ENCODE measurements at regions not wholly inside any gene's neighbourhood (a gene's known extent, or its start where the extent isn't known, plus 50 kb on each side); places are given as distances from the start of the nearest gene placed in this dataset.

DNA sequence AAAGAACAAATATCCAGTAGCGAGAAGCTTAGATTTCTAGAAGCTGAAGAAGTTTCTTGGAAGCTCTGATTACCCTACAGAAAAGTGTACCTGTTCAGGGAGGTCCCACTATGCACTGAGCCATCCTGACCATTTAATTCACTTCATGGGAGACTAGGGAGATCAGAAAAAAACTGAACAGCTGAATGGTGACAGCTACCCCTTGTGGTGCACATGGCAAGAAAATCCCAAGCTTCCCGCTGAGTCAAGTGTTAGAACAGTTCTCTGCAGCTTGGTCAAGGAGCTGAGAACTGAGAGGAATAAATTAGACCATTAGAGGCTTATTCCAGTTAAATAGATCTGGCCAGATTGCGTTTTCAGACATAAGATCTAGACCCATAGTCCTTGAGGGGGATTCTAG, 197.2 kb upstream of the VEPH1 start:
- no peak for ATAC-seq

- no peak for ATAC-seq
Measured at GRCh38 chr3:157695586-157695985, 192.4 kb upstream of the VEPH1 start.

DNA sequence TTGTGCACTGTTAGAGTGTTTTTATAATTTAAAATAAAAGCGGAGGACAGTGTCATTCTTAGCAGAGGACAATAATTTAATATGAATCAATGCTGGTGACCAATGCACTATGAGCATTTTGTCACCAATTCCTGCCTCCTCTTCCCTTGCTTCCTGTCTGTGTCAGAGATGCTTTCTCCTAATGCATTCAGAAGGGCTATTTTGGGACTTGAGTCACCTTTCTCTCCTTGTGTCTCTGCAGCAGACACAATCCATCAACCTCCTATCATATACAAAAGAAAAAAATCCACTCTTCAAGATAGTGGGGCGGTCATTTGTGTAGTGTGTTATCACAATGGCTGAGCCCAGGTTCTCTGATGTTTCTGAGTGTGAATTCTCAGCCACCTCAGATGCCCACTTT, 191.9 kb upstream of the VEPH1 start:
- no peak for ATAC-seq

DNA sequence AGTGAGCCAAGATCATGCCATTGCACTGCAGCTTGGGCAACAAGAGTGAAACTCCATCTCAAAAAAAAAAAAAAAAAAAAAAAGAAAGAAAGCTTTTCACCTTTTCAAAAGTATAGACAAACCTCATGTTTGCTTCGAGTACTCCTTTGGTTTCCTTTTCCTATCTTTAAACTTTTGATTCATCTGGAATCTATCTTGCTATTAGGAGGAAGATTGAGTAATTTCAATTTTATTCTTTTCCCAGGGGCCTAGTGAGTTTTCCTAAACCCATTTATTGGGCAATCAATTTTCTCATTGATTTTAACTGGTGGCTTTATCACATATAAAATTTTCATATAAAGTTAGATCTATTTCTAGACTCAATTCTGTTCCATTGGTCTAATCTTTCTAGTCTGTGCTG, 190.5 kb upstream of the VEPH1 start:
- no peak for ATAC-seq

DNA sequence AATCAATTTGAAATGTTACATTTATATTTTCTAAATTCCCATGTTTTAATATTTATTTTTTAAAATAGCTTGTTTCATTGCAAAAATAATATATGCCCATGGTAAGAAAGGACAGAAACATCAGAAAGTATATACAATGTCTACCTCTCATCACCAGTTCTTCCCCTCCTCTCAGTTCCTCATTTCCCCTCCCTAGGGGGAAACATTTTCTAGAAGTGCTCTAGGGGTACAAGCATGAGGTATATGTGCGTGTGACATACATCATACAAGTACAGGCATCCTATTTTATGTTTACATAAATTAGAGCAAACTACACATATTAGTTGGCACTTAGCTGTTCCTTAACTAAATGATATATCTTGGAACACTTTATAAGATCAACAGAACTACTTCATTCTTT, 189.3 kb upstream of the VEPH1 start:
- no peak for ATAC-seq

DNA sequence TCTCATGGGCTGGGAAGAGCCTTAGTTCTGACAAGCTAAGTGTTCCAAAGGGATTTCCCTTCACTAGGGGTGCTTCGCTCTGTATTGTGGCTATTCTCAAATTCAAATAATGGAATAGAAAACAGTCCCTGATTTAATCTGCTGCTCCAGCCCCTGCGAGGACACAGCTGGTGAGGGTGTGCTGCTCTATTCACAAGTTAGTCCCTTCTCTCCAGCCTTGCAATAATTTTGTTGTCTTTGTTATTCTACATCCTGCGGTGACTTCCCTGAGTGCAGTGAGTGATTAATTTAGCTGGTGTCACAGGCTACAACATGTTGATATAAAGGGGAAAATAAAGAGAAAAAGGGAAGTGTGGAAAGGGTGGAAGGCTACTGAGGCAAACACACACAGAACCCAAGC, 180.5 kb upstream of the VEPH1 start:
- ATAC-seq = no peak

GRCh38 chr3:157672061-157672460, 168.8 kb upstream of the VEPH1 start:
- ATAC-seq = no peak

DNA sequence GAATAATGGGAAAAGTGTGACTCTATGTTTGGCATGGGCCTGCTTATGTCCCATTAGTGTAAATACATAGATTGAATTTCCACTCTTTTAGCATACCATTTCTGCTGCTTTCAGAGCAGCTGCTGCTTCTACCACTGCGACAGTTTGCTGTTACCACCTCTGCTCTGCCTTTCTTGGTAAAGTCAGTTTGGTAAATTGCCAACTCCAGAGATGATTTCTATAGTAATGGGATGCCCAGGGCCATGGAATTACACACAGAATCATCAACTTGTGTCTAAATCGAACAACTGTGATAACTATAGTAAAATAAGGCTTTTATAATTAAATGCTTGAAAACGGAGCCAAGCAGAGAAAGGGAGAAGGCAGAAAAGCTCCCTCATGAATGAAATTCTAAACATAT, 168.4 kb upstream of the VEPH1 start:
- no peak for ATAC-seq

DNA sequence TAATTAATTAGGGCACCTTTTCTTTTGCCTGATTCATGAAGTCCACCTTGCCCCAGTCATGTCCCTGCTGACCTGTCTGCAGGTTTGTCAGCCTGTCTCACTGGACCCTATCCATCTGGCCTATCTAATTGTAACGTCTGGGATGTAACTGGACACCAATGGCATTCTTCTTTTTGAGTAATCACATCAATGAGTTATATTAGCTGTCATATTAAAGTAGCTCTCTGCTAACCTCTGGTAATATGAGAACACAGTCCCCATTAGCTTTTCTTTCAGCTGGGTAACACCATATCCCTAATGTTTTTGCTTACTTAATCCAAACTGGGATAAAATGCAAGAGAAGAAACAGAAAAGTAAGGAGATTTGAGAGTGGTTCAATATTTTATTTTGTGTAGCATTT, 166.2 kb upstream of the VEPH1 start:
- ATAC-seq = no peak

DNA sequence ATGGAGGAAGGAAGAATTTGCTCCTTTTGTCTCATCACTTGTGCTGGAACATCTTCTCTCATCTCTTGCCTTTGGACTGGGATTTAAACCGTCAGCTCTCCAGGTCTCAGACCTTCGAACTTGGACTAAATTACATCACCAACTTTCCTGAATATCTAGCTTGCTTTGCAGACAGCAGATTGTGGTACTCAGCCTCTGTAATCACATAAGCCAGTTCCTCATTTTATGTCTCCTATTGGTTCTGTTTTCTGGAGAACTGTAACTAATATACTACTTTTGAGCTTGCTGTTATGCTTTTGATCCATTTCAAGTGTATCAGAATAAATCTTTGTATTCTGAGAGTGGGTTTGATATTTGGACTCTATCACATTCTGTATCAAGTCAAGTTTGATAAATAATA, 164.3 kb upstream of the VEPH1 start:
- no peak for ATAC-seq

DNA sequence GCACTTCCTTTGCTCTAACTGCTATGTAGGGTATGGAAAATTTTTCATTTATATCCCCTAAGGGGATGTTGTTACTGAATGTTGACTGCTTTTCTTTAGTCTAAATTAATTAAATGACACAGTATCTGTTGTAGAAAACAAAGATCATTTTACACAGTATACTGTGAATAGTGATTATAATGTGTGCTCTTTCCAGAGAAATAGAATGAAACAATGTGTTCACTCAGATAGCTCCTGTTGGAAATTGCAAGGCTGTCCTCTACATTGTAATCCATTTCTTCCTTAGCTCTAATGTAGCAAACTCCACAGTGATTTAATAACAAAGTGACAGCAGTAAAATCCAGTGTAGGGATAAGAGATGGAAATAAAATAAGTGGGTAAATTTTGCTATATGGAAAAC, 159.0 kb upstream of the VEPH1 start:
- ATAC-seq = no peak

- no peak for ATAC-seq
Measured at GRCh38 chr3:157660847-157661246, 157.6 kb upstream of the VEPH1 start.

GRCh38 chr3:157652366-157652765, 149.2 kb upstream of the VEPH1 start:
- ATAC-seq = no peak

DNA sequence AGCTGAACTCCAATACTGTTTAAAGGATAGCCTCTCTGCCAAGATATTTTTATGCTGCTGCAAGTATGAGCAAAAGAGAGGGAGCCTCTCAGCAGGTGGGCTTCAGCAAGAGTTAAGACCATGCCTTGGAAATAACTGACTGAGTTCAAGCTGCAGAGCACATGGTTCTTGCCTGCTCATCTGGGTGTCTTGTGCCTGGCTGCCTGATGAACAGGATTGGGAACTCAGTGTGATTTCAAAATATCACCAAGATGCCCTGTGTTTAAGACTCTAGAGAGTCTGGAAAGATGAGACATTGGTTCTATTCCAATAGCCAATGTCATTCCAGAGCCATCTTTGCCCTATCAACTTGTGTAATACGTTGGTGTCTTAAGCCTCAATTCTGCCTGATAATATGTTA, 147.5 kb upstream of the VEPH1 start:
- no peak for ATAC-seq

DNA sequence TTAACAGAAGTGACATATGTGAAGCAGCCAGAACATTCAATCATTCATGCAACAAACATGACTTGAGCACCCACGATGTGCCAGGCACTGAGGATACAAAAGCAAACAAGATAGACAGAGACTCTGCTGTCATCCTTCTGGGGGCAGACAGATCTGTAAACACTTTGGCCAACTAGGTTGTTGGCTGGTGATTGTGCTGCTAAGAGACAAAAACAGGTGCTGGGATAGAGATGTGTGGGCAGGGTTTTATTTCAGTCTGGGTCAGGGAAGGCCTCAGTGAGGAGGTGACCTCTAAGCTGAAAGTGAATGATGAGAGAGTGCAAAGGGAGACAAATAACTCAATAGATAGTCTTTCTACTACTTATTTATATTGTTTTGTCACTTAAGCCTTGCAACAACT, 147.0 kb upstream of the VEPH1 start:
- ATAC-seq = no peak

GRCh38 chr3:157649511-157649910, 146.3 kb upstream of the VEPH1 start:
- no peak for ATAC-seq

DNA sequence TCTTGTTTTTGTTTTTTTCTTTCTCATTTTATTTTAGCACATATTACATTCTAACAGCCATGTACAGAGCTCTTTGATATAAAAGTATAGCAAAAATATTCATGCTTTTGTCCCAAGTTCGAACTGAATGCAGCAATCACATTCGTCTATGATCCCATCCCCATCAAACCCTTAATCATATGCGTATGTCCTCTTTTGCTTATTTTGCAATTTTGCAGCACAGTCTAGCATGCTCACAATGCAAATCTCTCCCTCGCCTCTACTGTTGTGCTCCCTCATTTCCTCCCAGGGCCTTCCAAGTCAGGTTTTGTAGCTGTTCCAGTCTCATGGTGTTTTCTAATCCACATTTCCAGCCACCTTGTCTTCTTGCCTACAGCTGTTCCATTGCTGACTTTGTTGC, 144.6 kb upstream of the VEPH1 start:
- ATAC-seq = no peak

DNA sequence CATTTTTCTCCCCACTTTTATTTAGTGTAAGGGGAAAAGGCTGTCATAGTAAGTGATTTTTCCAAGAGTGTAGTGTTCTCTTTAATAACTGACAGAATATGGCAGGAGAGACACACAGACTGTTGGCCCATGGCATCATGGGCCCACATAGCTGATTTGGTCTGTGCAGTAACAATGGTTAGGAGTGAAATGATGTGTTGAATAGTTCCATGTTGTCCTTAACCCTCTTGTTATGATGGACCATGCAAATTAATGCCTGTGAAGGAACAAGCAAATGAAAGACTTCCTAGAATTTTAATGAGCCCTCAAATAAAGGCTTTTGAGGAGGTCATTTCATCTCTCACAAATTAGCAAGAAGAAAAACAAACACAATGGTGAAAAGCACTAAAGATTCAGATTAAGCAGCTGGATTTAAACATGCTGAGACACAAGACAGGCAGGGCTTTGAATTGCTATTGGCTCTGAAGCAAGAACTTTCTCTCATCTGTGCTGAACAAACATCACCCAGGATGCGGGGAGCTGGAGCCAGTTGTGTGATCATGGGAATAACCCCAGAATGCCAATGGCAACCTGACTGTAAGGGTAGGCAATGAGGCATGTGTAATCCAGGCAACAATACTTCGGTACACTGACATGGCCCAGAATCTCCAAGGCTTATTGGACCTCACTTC, 136.7 kb upstream of the VEPH1 start:
- no peak for ATAC-seq

DNA sequence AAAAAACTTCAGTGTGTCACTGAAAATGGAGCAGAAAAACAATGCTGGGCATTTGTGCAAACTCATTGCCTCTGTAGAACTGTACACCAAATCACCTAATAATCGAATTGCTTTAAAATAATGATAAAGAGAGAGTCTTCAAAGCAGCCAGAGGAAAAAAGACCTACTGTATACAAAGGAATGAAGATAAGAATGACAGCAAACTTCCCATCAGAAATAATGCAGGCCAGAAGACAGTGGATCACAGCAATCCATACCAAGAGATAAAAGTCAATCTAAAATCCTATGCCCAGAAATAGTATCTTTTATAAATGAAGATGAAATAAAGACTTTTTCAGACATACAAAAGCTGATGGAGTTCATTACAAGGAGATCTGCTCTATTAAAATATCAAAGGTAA, 134.7 kb upstream of the VEPH1 start:
- ATAC-seq = no peak

- no peak for ATAC-seq
Measured at GRCh38 chr3:157633241-157633640, 130.0 kb upstream of the VEPH1 start.

GRCh38 chr3:157632075-157632474, 128.9 kb upstream of the VEPH1 start:
- no peak for ATAC-seq

GRCh38 chr3:157631478-157631877, 128.3 kb upstream of the VEPH1 start:
- ATAC-seq = no peak

DNA sequence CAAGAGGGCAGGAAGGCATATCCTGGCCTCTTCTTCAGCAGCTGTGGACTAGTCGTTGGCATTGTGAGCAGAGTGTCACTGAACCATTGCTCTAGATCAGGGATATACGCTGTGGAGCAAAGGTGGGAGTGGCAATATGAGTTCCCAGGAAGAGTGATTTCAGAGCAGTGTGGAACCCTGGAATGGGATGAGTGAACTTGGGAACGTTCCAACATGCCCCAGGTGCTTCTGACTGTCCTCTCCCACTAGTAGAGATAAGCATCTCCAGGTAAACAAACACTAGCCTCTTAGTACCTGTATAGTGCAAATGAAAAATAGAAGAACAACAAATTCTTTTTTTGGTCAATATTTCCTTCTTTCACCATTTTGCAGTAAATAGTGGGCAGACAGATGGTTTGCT, 123.6 kb upstream of the VEPH1 start:
- ATAC-seq = no peak

DNA sequence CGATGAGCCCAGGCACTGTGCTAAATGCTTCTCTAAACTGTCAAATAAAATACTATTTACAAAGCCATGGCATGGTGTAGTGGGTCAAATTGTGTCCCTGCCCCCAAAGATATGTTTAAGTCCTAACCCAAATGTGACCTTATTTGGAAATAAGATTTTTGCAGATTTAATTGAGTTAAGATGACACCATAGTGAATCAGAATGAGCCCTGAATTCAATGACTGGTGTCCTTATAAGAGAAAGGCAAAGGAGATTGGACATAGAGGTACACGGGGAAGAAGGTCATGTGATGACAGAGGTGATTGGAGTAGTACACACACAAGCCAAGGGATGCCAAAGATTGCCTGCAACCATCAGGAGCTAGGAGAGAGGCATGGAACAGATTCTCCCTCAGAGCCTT, 121.6 kb upstream of the VEPH1 start:
- ATAC-seq = no peak

DNA sequence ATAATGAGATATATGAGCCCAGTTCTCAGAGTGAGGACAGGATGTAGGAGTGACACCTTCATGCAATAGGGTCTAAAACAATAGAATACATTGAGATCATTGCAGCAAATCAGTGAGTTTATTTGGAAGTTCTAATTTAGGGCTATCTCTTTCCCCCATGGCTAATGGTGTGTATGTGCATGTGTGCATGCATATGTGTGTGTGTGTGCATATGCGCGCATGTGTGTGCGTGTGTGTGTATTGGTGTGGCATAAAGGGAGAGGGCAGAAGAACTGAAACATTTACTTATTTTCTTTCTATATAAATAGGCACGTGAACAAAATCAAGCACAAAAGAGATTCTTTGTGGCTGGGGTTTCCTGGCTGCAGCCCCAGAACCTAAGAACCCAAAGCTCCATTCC, 115.7 kb upstream of the VEPH1 start:
- ATAC-seq = no peak

All from activated CD4-positive, CD25-positive, alpha-beta regulatory T cell treated with anti-CD3 and anti-CD28 coated beads, Interleukin-2, amount 50 U/mL, for 24 hours (primary cell).